ENCODE measurements at regions not wholly inside any gene's neighbourhood (a gene's known extent, or its start where the extent isn't known, plus 50 kb on each side); places are given as distances from the start of the nearest gene placed in this dataset.

DNA sequence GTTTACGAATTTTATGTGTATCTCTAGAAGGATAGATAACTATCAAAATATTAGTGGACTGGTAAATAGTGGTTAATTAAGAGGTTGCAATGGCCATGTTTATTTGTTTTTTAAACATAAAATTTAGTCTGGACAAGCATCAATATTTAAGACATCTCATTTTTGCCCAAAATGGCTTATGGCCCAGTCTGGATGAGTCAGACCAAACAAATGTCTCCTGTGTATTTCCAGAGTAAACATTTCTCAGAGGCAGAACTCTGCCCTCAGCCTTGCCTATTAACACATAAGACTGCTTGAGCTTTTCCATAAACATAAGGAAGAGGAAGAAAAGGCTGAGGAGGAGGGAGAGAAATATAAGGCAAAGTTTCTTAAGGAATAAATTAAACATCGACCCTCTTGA is 277.1 kb upstream of the DIAPH2 start:
- TF ChIP-seq, protein P1, sequence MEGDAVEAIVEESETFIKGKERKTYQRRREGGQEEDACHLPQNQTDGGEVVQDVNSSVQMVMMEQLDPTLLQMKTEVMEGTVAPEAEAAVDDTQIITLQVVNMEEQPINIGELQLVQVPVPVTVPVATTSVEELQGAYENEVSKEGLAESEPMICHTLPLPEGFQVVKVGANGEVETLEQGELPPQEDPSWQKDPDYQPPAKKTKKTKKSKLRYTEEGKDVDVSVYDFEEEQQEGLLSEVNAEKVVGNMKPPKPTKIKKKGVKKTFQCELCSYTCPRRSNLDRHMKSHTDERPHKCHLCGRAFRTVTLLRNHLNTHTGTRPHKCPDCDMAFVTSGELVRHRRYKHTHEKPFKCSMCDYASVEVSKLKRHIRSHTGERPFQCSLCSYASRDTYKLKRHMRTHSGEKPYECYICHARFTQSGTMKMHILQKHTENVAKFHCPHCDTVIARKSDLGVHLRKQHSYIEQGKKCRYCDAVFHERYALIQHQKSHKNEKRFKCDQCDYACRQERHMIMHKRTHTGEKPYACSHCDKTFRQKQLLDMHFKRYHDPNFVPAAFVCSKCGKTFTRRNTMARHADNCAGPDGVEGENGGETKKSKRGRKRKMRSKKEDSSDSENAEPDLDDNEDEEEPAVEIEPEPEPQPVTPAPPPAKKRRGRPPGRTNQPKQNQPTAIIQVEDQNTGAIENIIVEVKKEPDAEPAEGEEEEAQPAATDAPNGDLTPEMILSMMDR (IDR thresholded peaks at IDR 0.05; ENCODE audit: control extremely low read depth, extremely low read depth), result no peak
- Histone ChIP-seq H3K27ac (ENCODE audit: low read depth in 1 of 2, low read length in 1 of 2) (no peak overlapping the region), H3K9ac (ENCODE audit: insufficient read depth in 1 of 2, low read length in 2 of 2) (no peak overlapping the region), H3K4me1 (ENCODE audit: control insufficient read depth in 5 of 5, insufficient read depth in 5 of 5, low read length in 5 of 5) (peaks cover 0 to 6% (median 0%) of the 10 kb centered on the region in 5 donors), H3K27me3 (ENCODE audit: control insufficient read depth in 3 of 3, insufficient read depth in 3 of 3, low read length in 2 of 3) (peaks cover 0 to 11% (median 4%) of the 10 kb centered on the region in 3 donors), H3K4me3 (no peak overlapping the region), H3K36me3 (ENCODE audit: control insufficient read depth in 4 of 4, insufficient read depth in 4 of 4, low read length in 4 of 4) (no peaks in the 10 kb centered on the region), H3K9me3 (ENCODE audit: control insufficient read depth in 4 of 4, insufficient read depth in 3 of 4, low read length in 3 of 4) (no peaks in the 10 kb centered on the region)
- peak; percentile 15 to 64 (median 54) for DNase-seq
- 54 to 76% methylated on average over 2 of the region's 2 CpGs for WGBS, 2 donors
- ATAC-seq (ENCODE audit: insufficient read depth, low FRiP score), result no peak

DNA sequence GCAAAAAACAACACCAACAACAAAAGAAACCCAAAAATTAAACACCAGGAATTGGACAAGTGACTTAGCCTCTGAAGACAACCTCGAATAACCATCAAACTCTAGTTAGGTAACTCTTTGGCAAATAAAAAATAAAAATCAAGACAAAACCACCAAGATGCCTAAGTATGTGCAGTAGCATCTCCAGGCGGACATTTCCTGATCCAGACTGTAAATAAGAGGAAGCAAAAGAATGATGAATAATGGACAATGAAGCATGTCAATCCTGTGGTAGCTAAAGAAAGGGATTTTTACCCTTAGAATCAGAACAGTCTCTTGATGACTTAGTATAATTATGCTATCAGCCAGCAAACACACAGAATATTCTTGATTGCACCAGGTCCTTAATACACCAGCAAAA is 276.7 kb upstream of the DIAPH2 start:
- peaks cover 0 to 6% (median 0%) of the 10 kb centered on the region in 5 donors for H3K4me1 ChIP-seq (ENCODE audit: control insufficient read depth in 5 of 5, insufficient read depth in 5 of 5, low read length in 5 of 5)
- peaks cover 0 to 11% (median 4%) of the 10 kb centered on the region in 3 donors for H3K27me3 ChIP-seq (ENCODE audit: control insufficient read depth in 3 of 3, insufficient read depth in 3 of 3, low read length in 2 of 3)
- no peak for DNase-seq
- H3K9me3 ChIP-seq (ENCODE audit: control insufficient read depth in 4 of 4, insufficient read depth in 3 of 4, low read length in 3 of 4), result no peaks in the 10 kb centered on the region
- TF ChIP-seq, protein P1 (IDR thresholded peaks at IDR 0.05; ENCODE audit: control extremely low read depth, extremely low read depth), result no peak
- H3K4me3 ChIP-seq, result no peak overlapping the region
- no peak overlapping the region for H3K27ac ChIP-seq (ENCODE audit: low read depth in 1 of 2, low read length in 1 of 2)
- H3K36me3 ChIP-seq (ENCODE audit: control insufficient read depth in 4 of 4, insufficient read depth in 4 of 4, low read length in 4 of 4), result no peaks in the 10 kb centered on the region
- no peak for ATAC-seq (ENCODE audit: insufficient read depth, low FRiP score)
- no peak overlapping the region for H3K9ac ChIP-seq (ENCODE audit: insufficient read depth in 1 of 2, low read length in 2 of 2)
- 62 to 73% methylated on average over 2 of the region's 2 CpGs for WGBS, 2 donors

DNA sequence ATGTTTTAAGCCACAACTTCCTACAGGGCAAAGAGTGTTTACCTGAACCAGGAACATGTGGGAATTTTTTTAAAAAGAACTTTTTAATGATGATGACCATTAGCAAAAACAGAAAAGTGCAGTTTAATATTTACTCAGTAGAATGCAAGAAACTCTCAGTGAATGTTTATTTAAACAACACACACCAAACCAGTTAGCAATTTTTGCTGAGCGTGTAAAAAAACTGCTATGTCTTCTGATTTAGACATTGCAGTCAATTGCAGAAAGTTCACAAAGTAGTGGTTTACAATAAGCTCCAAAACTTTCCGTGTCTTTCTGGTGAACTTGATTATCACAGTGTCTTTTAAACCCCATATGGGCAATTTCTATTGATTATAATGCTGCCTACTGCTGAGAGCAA is 273.7 kb upstream of the DIAPH2 start:
- Histone ChIP-seq H3K27me3 (ENCODE audit: control insufficient read depth in 3 of 3, insufficient read depth in 3 of 3, low read length in 2 of 3) (peaks cover 0 to 6% (median 0%) of the 10 kb centered on the region in 3 donors), H3K9ac (ENCODE audit: insufficient read depth in 1 of 2, low read length in 2 of 2) (no peak overlapping the region), H3K27ac (ENCODE audit: low read depth in 1 of 2, low read length in 1 of 2) (no peak overlapping the region), H3K4me3 (no peak overlapping the region), H3K36me3 (ENCODE audit: control insufficient read depth in 4 of 4, insufficient read depth in 4 of 4, low read length in 4 of 4) (no peaks in the 10 kb centered on the region), H3K9me3 (ENCODE audit: control insufficient read depth in 4 of 4, insufficient read depth in 3 of 4, low read length in 3 of 4) (no peaks in the 10 kb centered on the region), H3K4me1 (ENCODE audit: control insufficient read depth in 5 of 5, insufficient read depth in 5 of 5, low read length in 5 of 5) (peaks cover 0 to 6% (median 0%) of the 10 kb centered on the region in 5 donors)
- WGBS, 2 donors, result 78 to 90% methylated on average over 2 of the region's 2 CpGs
- TF ChIP-seq, protein P1 (IDR thresholded peaks at IDR 0.05; ENCODE audit: control extremely low read depth, extremely low read depth), result no peak
- ATAC-seq (ENCODE audit: insufficient read depth, low FRiP score), result no peak
- DNase-seq, result no peak

DNA sequence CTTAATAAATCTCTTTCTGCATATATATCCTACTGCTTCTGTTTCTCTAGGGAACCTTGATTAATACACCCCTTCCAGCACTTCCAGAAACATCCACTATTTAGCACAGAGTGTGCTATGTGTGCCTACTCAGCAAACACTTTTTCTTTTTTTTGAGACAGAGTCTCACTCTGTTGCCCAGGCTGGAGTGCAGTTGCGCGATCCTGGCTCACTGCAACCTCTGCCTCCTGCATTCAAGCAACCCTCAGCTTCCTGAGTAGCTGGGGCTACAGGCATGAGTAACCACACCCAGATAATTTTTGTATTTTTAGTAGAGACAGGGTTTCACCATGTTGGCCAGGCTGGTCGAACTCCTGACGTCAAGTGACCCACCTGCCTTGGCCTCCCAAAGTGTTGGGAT is 266.9 kb upstream of the DIAPH2 start:
- Histone ChIP-seq H3K36me3 (ENCODE audit: control insufficient read depth in 4 of 4, insufficient read depth in 4 of 4, low read length in 4 of 4) (no peaks in the 10 kb centered on the region), H3K9me3 (ENCODE audit: control insufficient read depth in 4 of 4, insufficient read depth in 3 of 4, low read length in 3 of 4) (no peaks in the 10 kb centered on the region), H3K27me3 (ENCODE audit: control insufficient read depth in 3 of 3, insufficient read depth in 3 of 3, low read length in 2 of 3) (peaks cover 0 to 7% (median 0%) of the 10 kb centered on the region in 3 donors), H3K9ac (ENCODE audit: insufficient read depth in 1 of 2, low read length in 2 of 2) (no peak overlapping the region), H3K4me1 (ENCODE audit: control insufficient read depth in 5 of 5, insufficient read depth in 5 of 5, low read length in 5 of 5) (no peaks in the 10 kb centered on the region), H3K4me3 (no peak overlapping the region), H3K27ac (ENCODE audit: low read depth in 1 of 2, low read length in 1 of 2) (no peak overlapping the region)
- DNase-seq, result no peak
- TF ChIP-seq, protein P1 (IDR thresholded peaks at IDR 0.05; ENCODE audit: control extremely low read depth, extremely low read depth), result no peak
- ATAC-seq (ENCODE audit: insufficient read depth, low FRiP score), result no peak
- WGBS, 2 donors, result 89 to 94% methylated on average over 4 of the region's 4 CpGs

All from lung (tissue), 11 donors.